Endothelial cell of umbilical vein (primary cell): ENCODE measurements at regions not wholly inside any gene's neighbourhood (a gene's known extent, or its start where the extent isn't known, plus 50 kb on each side); places are given as distances from the start of the nearest gene placed in this dataset.

Experiments used
- BruUV-seq: library from RNA; stranded (reverse); fragments of 400-500 nt; replicated peaks from 2 replicates; lab custom pipeline; 2021; lab: Mats Ljungman, UMichigan
- CTCF ChIA-PET: fragments of 300-600, 350-600 bp; sonication (Branson Sonifier 250); formaldehyde crosslinking; loops from one replicate; lab custom pipeline; 2021; ENCODE audit warnings: antibody characterized with exemption, inconsistent platforms; lab: Charles Lee
- POLR2A ChIA-PET: fragments of 300-600, 350-600 bp; sonication (Branson Sonifier 250); formaldehyde crosslinking; loops from one replicate; lab custom pipeline; 2021; ENCODE audit warnings: antibody characterized with exemption, inconsistent platforms; lab: Charles Lee
- DNase-seq: peaks from one replicate; pipeline ENCODE4 v3.0.0-alpha.2; 2011; ENCODE audit warnings: low read depth, low spot score
- FAIRE-seq: peaks from 2 replicates; lab custom pipeline; 2011; peaks lifted over from hg19 to GRCh38; lab: Jason Lieb, UNC
- H2AFZ ChIP-seq: 2 replicates; pipeline ENCODE4 v1.6.0; 2012; ENCODE audit warnings: low read depth, low read length, control low read depth, inconsistent platforms
- H3K27ac ChIP-seq: 2 replicates; pipeline ENCODE4 v1.5.1; 2011; ENCODE audit warnings: low read depth, mild to moderate bottlenecking, control low read depth, low read length, moderate library complexity; ENCODE audit not compliant: insufficient read depth
- H3K27me3 ChIP-seq, 2 experiments: 2 replicates each; pipeline versions ENCODE4 v1.6.0 to v1.6.1; 2011; ENCODE audit warnings: low read length in 2 of 2, mixed read lengths in 1 of 2; ENCODE audit not compliant: control insufficient read depth in 2 of 2, insufficient read depth in 2 of 2
- H3K36me3 ChIP-seq, 2 experiments: 2 replicates in 1 of 2; 3 replicates in 1 of 2; pipeline ENCODE4 v1.5.1; 2011; ENCODE audit warnings: low read length in 2 of 2, mild to moderate bottlenecking in 1 of 2, moderate library complexity in 1 of 2; ENCODE audit not compliant: control insufficient read depth in 2 of 2, insufficient read depth in 2 of 2; ENCODE audit errors: extremely low read depth in 1 of 2
- H3K4me1 ChIP-seq: 3 replicates; pipeline ENCODE4 v1.5.1; 2011; ENCODE audit warnings: mild to moderate bottlenecking, low read length; ENCODE audit not compliant: control insufficient read depth, insufficient read depth; ENCODE audit errors: extremely low read depth
- H3K4me2 ChIP-seq: 2 replicates; pipeline ENCODE4 v1.6.1; 2011; ENCODE audit warnings: low read length, control low read depth, mixed read lengths; ENCODE audit not compliant: insufficient read depth
- H3K4me3 ChIP-seq, 3 experiments: fragments of 200-600 bp in 1 of 3; sonication (generic), shearing (Covaris generic) in 1 of 3; replicated peaks in 1 of 3; 2 replicates each; pipeline ENCODE4 v1.5.1; 2011 to 2016; ENCODE audit warnings: control low read depth in 3 of 3, low read length in 3 of 3, mild to moderate bottlenecking in 2 of 3, inconsistent platforms in 1 of 3, low read depth in 1 of 3, moderate library complexity in 1 of 3; ENCODE audit not compliant: insufficient read depth in 1 of 3
- H3K79me2 ChIP-seq: 2 replicates; pipeline ENCODE4 v1.6.0; 2012; ENCODE audit warnings: low read length, inconsistent platforms; ENCODE audit not compliant: control insufficient read depth, insufficient read depth
- H3K9ac ChIP-seq: replicated peaks from 2 replicates; pipeline ENCODE3; 2011; ENCODE audit warnings: low read length, control low read depth; ENCODE audit not compliant: insufficient read depth; ENCODE audit errors: extremely low read depth
- H3K9me1 ChIP-seq: replicated peaks from 3 replicates; pipeline ENCODE4 v1.6.0; 2011; ENCODE audit warnings: mild to moderate bottlenecking, low read length; ENCODE audit not compliant: control insufficient read depth, insufficient read depth; ENCODE audit errors: extremely low read depth
- H3K9me3 ChIP-seq: replicated peaks from 2 replicates; pipeline ENCODE4 v1.5.1; 2012; ENCODE audit warnings: low read length, inconsistent platforms; ENCODE audit not compliant: control insufficient read depth, insufficient read depth
- H4K20me1 ChIP-seq: replicated peaks from 2 replicates; pipeline ENCODE3; 2011; ENCODE audit warnings: mild to moderate bottlenecking, low read length; ENCODE audit not compliant: control insufficient read depth, insufficient read depth; ENCODE audit errors: extremely low read depth
- EZH2 ChIP-seq: IDR thresholded peaks from 2 replicates; pipeline ENCODE4 v1.6.1; 2012; ENCODE audit warnings: borderline replicate concordance, low read depth, mild to moderate bottlenecking, moderate library complexity, low read length, inconsistent platforms; ENCODE audit not compliant: severe bottlenecking
- FOS ChIP-seq: IDR thresholded peaks from 2 replicates; pipeline ENCODE4 v1.6.1; 2011; ENCODE audit warnings: mild to moderate bottlenecking, low read length, moderate library complexity, borderline replicate concordance; ENCODE audit not compliant: insufficient read depth
- GATA2 ChIP-seq: IDR thresholded peaks from 2 replicates; pipeline ENCODE4 v1.7.0; 2011; ENCODE audit warnings: low read depth, mild to moderate bottlenecking, moderate library complexity, mixed read lengths, low read length; ENCODE audit not compliant: insufficient read length, insufficient read depth
- JUN ChIP-seq: IDR thresholded peaks from 2 replicates; pipeline ENCODE4 v1.6.1; 2011; ENCODE audit warnings: borderline replicate concordance, low read depth; ENCODE audit not compliant: insufficient read length, insufficient read depth
- MYC ChIP-seq: IDR thresholded peaks from one replicate; pipeline ENCODE4 v1.6.1; 2011; ENCODE audit warnings: mild to moderate bottlenecking, low read depth, low read length
- POLR2A ChIP-seq: IDR thresholded peaks from 2 replicates; pipeline ENCODE4 v1.6.1; 2012; ENCODE audit warnings: low read depth, mild to moderate bottlenecking, control low read depth, low read length
- POLR2AphosphoS5 ChIP-seq: IDR thresholded peaks from 2 replicates; pipeline ENCODE4 v1.6.1; 2012; ENCODE audit warnings: low read depth, mild to moderate bottlenecking, control low read depth, low read length, moderate library complexity; ENCODE audit not compliant: insufficient read depth
- dilution Hi-C: fragments of 300-500 bp; cut with MboI; formaldehyde crosslinking; loops from one replicate; pipeline ENCODE4 v1.15.0; 2019; ENCODE audit warnings: low sequenced_read_pairs; ENCODE audit not compliant: extremely low pct_ligation_motif_present
- intact Hi-C: fragments of 100-400 bp; cut with micrococcal nuclease; formaldehyde crosslinking; loops from one replicate; pipeline ENCODE4 v1.10.0; 2022
- TF ChIP-seq, protein P1 (sequence below): IDR thresholded peaks from 2 replicates; pipeline ENCODE4 v1.6.1; 2011; ENCODE audit not compliant: insufficient read depth, insufficient read length
- TF ChIP-seq, protein P2 (sequence below), 2 donors: IDR thresholded peaks; 1 replicate in 1 of 2; 2 replicates in 1 of 2; pipeline ENCODE4 v1.5.1; 2011; ENCODE audit warnings: low read length in 2 of 2, mild to moderate bottlenecking in 2 of 2, moderate library complexity in 2 of 2, control low read depth in 1 of 2, inconsistent platforms in 1 of 2, low read depth in 1 of 2; ENCODE audit not compliant: insufficient read depth in 1 of 2; ENCODE audit errors: extremely low read depth in 1 of 2

DNA sequence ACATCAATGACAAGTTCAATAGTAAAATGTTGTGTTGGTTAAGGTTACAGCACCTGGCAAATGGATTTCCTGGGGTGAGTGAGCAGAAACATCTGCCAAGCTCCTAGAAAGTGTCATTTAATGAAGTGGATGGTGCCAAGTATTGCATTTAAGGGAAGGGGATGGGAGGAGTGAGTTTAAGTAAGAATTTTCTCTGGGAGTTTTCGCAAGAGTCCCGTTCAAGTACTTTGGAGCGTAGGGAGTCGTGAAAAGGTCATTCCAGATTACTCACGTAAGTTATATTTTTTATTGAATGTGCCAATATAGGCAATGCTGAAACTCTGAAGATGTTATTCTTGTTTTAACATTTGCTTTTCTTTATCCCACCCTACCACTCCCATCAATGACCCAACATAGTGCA, 117.4 kb upstream of the RAB3GAP2 start:
- no peak overlapping the region for H2AFZ ChIP-seq
- no TSS peak for BruUV-seq
- peaks cover 0 to 2% of the 10 kb centered on the region in 2 experiments for H3K27me3 ChIP-seq
- H3K4me1 ChIP-seq: no peaks in the 10 kb centered on the region
- no peak overlapping the region for H3K4me3 ChIP-seq
- H3K9me3 ChIP-seq: no peaks in the 10 kb centered on the region
- no peaks in the 10 kb centered on the region for H3K79me2 ChIP-seq
- ChIA-PET POLR2A (no interaction called here), CTCF (no interaction called here)
- dilution Hi-C loops (no loop called here), intact Hi-C loops (no loop called here)
- H3K9ac ChIP-seq: no peak overlapping the region
- H3K36me3 ChIP-seq: no peaks in the 10 kb centered on the region
- H3K4me2 ChIP-seq: no peak overlapping the region
- FAIRE-seq: no peak
- no peak for TF ChIP-seq GATA2
- no peak for TF ChIP-seq MYC
- TF ChIP-seq FOS: no peak
- no peak for TF ChIP-seq POLR2A
- TF ChIP-seq, protein P1, sequence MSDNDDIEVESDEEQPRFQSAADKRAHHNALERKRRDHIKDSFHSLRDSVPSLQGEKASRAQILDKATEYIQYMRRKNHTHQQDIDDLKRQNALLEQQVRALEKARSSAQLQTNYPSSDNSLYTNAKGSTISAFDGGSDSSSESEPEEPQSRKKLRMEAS: no peak
- TF ChIP-seq, protein P2, sequence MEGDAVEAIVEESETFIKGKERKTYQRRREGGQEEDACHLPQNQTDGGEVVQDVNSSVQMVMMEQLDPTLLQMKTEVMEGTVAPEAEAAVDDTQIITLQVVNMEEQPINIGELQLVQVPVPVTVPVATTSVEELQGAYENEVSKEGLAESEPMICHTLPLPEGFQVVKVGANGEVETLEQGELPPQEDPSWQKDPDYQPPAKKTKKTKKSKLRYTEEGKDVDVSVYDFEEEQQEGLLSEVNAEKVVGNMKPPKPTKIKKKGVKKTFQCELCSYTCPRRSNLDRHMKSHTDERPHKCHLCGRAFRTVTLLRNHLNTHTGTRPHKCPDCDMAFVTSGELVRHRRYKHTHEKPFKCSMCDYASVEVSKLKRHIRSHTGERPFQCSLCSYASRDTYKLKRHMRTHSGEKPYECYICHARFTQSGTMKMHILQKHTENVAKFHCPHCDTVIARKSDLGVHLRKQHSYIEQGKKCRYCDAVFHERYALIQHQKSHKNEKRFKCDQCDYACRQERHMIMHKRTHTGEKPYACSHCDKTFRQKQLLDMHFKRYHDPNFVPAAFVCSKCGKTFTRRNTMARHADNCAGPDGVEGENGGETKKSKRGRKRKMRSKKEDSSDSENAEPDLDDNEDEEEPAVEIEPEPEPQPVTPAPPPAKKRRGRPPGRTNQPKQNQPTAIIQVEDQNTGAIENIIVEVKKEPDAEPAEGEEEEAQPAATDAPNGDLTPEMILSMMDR (IDR thresholded peaks at IDR 0.05; ENCODE audit: extremely low read depth in 1 of 2, insufficient read depth in 1 of 2, low read depth in 1 of 2, low read length in 2 of 2): no peak
- TF ChIP-seq EZH2: no peak
- TF ChIP-seq POLR2AphosphoS5: no peak
- TF ChIP-seq JUN: no peak
- H4K20me1 ChIP-seq: no peaks in the 10 kb centered on the region
- DNase-seq: no peak
- H3K27ac ChIP-seq: no peak overlapping the region
- no peaks in the 10 kb centered on the region for H3K9me1 ChIP-seq
